Fibroblast of skin of abdomen (primary cell): ENCODE measurements at regions not wholly inside any gene's neighbourhood (a gene's known extent, or its start where the extent isn't known, plus 50 kb on each side); places are given as distances from the start of the nearest gene placed in this dataset.

Source experiments
- DNase-seq: peaks from one replicate; pipeline ENCODE4 v3.0.0-alpha.2; 2013

DNA sequence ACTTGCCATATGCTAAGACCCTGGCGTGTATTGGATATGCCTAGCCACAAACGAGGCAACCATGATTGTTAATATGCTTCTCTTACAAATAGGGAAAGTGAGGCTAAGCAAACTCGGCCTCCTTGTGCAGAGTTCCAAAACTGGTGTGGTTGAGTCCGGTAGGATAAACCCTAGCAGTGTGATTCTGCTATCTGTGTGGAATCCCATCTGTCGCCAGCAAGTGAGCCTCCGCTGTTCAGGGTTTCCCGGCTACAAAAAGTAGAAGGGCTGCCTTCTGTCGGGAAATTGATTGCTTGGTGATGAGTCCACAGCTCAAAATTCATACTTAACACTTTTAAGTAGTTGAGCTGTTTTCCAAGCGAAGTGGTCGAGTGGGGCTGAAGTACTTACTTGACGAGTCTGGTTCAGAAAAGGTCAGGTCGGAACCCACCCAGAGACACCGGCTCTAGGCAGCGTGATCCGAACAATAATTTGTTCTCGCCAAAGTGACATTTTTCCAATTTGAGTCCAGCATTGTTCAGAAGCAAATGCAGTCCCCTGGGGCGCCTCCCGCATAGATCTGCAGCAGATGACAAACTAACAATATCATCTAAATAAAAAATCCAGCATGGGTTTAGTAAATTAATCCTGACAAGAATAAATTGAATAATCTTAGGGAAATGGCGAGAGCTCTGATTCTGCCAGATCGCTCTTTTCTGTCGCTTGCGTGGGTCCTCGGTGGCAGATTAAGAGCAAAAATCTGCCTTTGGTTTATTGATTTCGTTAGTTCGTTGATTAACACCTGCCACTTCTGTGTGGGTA is 686.7 kb upstream of the RBFOX1 start:
- no peak for DNase-seq

DNA sequence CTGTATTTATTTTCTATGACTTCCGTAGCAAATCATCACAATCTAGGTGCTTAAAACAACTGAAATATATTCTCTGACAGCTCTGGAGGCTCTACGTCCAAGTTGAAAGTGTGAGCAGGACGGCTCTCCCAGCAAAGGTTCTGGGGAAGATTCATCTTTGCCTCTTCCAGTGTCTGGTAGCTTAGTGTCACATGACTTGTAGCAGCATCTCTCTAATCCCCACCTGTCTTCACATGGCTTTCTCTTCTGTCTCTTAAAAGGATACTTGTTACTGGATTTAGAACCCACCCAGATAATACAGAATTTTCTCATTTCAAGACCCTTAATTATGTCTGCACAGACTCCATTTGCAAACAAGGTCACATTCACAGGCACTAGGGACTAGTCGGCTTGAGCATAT is 687.7 kb upstream of the RBFOX1 start:
- DNase-seq, result no peak

DNA sequence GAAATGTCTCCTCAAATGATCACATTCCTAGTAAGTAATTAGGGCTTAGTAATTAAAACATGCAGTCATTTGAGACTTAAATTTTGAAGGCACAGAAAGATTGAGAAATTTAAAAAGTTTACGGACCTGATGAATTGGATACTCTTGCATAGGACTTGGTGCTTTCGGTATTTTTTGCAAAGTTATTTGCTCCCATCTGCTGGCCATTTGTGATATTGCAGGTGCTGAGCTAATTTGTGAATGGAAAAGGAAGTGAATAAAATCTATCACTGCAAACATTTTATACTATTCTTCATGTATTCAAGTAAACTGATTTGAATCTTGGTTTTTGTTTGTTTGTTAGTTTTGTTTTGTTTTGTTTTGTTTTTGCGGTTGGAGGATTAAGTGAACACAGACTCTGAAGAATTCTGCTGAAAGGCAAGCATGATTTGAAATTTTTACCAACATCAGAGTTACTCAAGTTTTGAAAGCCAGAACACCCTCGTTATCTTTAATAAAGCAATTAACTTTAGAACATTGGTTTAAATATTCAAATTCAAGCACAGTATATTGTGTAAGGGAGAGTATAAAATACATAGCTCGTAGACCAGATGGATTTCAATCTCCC is 689.5 kb upstream of the RBFOX1 start:
- DNase-seq, result peak; percentile 34

DNA sequence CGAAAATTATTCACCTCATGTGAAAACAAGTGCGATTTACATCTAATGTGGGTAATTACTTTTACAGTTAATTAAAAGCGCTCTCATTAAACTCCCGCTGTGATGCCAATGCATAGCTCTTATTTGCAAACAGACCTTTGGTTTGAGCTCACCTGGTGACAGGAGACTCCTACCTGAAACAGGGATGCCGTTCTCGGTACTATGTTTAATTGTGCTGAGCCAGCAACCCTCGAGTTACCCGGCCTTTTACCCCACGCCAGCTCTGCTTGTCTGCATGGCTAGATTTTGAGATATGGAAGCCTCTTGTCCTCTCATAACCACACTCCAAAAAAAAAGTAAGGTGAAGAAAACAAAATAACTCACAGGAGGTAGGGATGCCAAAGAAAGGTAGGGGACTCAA is 690.4 kb upstream of the RBFOX1 start:
- DNase-seq, result no peak

DNA sequence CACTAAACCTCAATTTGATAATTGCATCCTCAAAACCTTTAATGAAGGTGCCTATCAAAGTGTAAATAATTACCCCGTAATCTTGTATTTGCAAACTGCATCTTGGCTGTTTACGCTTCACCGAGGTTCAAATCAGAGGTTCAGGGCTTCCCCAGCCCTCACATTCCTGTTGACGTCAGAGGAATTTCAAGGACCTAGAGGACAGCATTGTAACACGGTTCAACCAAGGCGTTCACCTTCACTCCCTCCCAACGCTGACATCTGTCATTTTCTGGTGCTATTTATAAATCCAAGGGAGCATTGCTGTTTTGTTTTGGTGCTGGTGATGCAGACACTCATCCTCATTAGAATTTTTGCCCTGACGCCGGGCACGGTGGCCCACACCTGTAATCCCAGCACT is 691.6 kb upstream of the RBFOX1 start:
- DNase-seq, result no peak

DNA sequence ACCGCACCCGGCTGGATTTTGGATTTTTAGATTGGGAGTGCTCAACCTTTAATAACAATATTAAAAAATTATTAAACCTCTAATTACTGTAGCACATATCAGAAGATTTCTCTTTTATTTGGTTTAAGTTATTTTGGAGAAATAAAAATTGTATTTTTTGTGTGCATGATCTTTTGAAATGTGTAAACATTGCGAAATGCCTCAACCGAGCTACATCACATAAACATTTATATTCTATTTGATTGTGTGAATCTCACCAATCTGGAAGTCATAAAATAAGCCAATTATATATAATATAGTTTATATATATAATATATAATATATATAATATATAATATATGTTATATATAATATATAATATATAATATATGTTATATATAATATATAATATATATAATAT is 696.2 kb upstream of the RBFOX1 start:
- DNase-seq, result no peak

DNA sequence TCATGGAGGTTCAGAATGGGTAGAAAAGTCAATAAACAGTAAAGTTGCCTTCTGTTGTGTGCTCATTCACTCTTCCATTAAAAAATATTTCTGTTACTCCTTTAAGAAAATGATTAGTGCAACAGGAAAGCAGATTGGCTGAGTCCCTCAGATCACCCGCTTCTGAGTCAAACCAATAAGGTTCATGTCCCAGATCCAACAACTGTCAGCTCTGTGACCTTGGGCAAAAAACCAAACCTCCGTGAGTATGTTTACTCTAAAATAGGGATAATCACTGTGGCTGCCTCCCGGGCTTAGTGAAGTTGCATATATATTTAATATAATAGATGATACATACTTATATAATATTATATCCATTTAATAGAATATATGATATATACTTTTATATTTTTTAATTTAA is 698.5 kb upstream of the RBFOX1 start:
- DNase-seq, result no peak

DNA sequence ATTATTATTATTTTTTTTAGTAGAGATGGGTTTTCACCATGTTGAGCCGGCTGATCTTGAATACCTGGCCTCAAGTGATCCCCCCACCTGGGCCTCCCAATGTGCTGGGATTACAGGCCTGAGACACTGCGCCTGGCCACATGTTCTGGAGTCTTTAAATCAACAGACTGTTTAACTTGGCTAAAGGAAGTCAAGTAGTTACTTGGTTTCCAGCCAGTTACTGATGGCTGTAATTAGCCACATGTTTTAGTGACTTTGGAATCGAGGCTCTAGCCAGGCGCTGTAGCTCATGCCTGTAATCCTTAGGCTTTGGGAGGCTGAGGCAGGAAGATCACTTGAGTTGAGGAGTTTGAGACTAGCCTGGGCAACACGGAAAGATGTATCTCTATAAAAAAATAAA is 699.2 kb upstream of the RBFOX1 start:
- no peak for DNase-seq

DNA sequence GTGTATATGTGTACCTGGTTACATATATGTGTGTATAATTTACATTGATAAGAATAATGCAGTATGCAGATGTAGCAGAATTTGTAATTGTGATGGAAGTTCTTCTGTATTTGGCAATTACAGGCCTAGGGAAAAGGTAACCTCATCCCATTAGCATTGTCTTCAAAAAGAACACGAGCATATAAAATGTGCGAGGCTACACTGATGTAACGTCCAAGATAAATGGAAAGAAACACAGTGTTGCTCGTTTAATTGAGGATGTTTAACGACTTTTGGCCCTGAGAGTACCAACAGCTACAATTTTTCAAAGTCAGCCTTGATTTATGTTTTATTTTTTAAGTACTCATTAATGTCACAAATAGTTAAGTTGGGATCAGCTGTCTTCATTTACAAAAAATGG is 703.5 kb upstream of the RBFOX1 start:
- DNase-seq, result no peak

DNA sequence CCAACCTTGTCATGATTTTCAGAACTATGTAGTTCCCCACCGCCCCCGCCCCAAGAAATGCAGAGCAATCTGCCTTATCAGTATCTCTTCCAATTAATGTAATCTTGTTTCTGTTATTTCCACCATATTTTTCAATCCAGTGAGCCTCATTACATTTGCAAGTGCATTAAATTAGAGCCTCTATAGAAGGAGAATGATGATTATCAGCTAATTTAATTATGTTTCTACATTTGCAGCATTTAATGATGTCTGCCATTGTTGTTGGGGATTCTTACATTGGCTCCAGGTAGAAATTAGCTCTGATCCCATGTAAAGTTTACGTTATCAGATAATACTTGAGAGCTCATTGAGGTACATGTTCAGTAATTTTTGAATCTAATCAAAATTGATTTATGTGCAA is 707.0 kb upstream of the RBFOX1 start:
- DNase-seq, result no peak

DNA sequence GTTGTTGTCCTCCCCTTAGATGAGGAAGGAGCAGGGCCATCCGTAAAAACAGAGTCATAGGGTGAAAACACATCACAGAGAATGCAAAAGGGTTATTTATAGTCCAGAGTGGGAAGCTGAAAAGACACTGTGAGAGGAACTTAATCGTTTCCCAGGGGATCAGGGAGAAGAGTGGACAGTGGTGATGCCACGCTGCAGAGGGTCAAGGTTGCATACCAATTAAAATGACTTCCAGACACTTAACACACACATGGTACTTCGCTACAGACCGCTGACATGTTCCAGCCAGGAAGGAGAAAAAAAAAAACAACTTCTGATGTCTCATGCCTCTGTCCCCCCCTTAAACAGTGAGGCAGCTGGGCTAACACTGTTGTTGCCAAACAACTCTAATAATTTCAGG is 713.8 kb upstream of the RBFOX1 start:
- no peak for DNase-seq

DNA sequence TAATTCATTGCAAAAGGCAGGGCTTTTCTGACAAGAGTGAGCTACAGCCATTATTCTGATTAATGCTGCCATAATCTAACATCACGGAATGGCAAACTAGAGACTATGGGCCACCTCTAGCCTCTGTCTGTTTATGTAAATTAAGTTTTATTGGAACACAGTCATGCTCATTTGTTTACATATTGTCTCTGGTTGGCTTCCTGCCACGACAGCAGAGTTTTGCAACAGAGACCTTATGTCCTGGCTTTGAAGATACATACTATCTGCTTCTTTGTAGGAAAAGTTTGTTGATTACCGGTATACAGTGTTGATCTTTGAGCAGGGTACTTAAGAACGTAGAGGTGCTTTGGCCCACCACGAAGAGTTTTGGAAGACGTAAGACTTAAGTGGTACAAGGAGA is 715.9 kb upstream of the RBFOX1 start:
- DNase-seq, result no peak

DNA sequence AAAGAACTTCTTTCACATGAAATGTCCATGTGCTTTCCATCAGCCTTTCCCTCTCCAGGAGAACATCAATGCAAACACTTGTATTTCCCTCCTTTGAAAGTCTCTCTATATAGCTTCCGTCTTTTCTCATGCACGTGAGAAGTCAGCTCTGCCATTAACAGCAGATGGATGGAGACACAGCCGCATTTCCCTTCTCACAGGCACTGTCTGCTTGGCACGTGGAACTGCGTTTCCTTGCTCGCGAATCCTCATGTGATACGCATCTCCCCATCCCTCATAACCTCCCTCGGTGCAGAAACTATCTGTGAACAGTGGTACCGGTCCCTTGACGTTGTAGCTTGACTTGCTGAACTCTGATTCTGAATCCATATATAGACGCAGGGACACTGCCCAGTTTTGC is 717.0 kb upstream of the RBFOX1 start:
- DNase-seq, result no peak

DNA sequence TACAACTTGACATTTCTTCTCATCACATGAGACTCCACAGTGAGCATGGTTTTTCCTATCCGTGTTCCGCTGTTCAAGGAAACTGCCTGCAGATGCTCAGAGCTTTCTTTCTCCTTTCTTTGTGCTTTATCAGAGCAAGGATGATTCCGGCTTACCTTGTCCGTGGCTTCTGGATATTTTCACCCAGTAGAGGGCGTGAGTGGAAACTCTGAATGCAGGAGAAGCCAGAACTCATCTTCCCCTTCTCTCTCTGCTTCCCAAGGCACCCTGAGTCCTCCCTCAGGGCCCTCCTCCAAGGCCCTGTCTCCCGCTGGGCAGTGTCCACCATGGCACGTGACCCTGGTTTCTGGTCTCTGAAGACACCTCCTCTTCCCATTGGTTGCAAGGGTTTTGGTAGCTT is 721.1 kb upstream of the RBFOX1 start:
- DNase-seq, result no peak

DNA sequence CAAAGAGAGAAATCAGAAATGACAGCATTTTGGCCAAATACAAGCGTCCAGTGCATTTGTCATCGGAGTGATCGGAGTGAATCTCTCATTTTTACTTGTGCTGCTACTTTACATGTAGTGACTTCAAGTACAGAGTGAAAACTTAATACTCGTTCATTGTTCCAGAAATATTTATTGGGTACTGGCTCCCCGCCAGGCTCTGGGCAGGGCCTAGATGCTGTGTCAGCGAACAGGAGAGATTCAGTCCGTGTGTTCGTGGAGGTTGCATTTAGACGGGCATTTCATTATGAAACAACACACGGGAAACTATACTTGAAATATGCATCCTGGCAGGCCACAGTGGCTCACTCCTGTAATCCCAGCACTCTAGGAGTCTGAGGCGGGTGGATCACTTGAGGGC is 727.2 kb upstream of the RBFOX1 start:
- DNase-seq, result no peak

DNA sequence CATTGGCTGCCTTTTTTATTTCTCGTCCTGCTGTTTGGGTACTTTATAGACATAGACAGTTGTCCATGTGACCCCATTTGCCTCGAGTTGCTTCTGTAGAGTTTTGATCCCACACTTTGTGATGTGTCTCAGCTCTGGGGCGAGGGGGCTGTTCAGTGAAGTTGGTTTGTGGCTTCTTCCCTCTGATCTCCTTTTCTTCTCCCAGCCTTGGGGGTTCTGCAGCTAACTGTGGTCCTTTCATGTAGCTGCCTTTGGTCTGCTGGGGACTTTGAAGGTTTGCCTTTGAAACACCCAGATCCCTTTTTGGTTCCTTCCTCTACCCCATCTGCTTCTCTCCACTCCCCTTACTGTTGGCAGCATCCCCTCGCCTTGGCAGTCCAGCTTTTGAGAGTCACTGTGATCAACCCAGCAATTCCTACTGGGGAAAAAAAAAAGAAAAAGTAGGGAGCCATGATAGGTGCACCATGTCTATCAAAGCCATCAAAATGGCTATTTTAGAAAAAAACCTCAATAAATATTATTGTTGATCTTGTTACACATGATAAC is 728.8 kb upstream of the RBFOX1 start:
- DNase-seq, result no peak

DNA sequence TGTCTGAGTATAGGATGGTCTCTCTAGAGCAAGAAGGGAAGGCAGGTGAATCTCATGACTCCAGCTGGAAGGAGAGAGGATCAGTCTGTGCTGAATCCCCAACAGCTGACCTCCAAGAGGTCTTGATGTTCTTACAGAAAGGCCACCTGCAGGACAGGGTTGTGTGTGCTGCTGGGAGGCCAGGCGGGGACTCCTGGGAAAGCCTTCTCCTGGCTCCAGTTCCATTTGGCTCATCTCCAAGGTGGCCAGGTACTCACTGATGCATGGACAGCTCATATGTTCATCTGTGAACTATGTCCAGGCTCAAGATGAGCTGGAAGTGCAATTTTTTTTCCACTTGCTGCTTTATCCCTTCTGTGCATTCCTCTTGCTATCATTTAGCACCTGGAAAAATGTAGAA is 730.2 kb upstream of the RBFOX1 start:
- DNase-seq, result no peak

DNA sequence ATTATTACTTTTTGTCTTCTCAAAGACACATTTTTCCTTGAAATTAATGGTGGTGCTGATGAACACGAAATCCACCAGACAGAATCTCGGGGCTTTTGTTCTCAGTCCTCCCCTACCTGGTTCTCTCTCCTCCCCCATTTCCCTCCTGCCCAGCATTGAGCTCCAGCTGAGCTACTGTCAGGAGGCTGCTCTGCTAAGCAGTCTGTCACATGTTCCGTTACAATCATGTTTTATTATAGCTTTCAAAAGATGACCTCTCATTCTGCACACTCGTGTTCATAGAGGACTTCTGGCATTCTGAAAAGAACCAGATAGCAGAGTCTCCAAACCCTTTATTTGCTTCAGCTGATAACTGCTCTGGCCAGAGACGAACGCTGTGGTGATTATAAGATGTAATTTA is 732.5 kb upstream of the RBFOX1 start:
- no peak for DNase-seq

DNA sequence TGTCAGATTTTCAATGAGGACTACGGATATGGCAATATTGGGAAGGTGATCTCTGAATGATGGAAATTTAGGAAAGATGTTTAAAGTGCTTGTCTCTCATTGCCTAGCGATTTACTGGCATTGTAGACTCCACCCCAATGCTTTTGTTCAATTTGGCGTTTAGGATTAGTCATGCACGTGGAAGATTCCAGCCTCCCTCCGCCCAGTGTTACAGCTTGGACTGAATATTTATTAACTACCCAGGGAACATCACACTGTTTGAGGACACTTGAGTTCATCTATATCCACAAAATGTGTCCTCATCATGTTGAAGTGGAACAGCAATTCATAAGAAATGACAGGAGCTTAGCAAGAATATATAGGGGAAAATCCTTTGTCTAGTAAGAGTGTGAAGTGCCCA is 738.8 kb upstream of the RBFOX1 start:
- no peak for DNase-seq

DNA sequence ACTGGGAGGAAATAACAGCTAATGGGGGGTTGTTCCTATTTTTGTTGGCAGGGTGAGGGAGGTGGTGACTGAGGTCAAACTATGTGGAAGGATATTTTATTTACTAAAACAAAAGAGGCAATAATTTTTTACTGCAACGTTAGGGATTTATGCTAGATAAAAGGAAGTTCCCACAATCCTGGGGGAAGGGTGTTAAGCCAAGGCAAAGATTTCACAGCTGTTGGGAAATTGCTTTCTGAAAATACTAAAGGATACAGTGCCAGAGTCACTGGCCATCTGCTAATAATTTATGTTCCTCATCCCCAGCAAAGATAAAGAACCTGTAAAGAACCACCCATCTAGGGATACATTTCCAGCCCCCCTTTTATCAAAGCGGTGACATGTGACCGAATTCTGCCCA is 756.0 kb upstream of the RBFOX1 start:
- no peak for DNase-seq

DNA sequence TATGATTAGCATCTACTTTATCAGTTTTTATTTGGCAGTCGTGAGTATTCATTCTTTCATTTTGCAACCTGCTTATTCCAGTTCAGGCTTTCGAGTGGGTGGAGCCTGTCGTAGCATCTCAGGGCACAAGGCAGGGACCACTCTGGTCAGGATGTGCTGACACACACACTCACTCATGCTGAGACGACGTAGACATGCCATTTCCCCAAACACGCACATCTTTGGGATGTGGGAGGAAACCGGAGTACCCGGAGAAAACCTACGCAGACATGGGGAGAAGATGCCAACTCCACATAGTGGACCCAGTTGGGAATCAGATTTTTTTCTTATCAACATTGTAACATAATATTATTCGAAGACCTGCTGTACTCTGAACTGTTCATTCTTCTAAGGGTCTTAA is 756.5 kb upstream of the RBFOX1 start:
- no peak for DNase-seq

DNA sequence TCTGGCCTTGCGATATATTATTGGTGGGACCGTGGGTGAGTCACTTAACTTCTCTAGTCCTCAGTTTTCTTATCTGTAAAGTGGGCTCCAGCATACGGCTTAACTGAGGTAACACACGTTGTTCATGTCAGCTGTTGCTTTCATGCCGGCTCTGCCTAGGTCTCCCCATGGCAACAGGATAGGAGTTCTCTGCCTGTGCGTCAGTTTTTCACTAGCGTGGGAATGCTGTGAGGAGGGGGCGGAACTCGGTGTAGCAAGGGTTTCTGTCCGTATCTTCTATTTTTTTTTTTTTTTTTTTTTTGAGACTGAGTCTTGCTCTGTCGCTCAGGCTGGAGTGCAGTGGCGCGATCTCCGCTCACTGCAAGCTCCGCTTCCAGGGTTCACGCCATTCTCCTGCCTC is 758.5 kb upstream of the RBFOX1 start:
- DNase-seq, result no peak

DNA sequence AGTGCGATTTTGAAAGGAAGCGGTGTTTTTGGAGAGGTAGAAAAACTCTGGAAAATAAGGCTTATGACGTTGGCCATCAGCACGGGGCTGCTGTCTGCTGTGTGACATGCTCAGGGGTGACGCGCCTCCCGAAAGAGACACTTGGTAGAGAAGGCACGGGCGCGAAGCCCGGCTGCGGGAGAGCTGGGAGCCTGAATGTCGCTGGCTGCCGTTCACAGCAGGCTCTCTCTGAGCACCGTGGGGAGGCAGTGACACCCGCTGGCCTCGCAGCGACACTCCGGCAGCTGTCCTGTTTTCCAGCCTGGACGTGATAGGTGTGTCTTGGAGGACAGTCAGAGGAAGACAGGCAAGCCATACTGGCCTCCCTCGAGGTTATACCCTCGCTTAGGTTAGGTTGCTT is 759.1 kb upstream of the RBFOX1 start:
- no peak for DNase-seq

DNA sequence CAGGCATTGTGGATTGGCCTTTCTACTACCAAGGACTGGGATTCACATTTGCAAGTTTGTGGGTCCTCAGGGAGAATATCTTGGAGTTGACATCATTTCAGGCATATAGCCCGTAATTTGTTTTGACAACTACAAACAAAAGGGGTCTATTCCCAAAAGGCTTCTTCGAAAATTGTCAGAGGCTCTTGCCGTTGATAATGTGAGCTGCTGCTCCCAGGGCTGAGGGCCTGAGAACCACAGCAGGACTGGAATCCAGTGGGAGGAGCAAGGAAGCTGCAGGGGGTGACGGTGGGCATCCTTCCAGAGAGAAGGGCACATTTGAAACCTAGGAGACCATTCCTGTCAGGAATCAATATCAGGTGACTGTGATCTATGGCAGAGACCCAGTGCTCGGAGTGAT is 761.6 kb upstream of the RBFOX1 start:
- DNase-seq, result no peak

DNA sequence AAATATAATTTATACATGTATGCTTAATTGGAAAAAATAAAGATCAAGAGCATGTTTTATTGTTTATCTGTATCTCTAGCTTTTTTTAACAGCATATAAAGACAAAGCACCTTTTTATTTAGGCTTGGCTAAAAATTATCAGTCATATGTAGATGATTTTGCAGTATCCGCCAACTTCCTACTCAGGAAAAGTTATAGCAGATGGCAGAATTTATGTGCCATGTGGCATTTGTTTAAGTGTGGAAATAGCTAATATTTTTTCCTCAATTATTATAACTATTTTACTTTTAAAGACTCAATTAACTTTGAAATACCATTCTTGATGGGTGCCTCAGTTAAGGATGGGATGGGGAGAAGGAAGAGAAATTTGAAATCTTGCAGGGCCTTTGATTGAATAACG is 762.1 kb upstream of the RBFOX1 start:
- DNase-seq, result no peak
